Panc1 (cell line): ENCODE measurements at regions not wholly inside any gene's neighbourhood (a gene's known extent, or its start where the extent isn't known, plus 50 kb on each side); places are given as distances from the start of the nearest gene placed in this dataset.

ENCODE experiments used
- CTCF ChIP-seq: fragments of 450-650 bp; IDR thresholded peaks from 2 replicates; pipeline ENCODE4 v1.5.1; 2017; ENCODE audit warnings: mild to moderate bottlenecking
- POLR2AphosphoS5 ChIP-seq: IDR thresholded peaks from 2 replicates; pipeline ENCODE4 v1.6.1; 2012; ENCODE audit warnings: mild to moderate bottlenecking, low read depth, low read length, moderate library complexity

- TF ChIP-seq CTCF = no peak
- TF ChIP-seq POLR2AphosphoS5 = no peak
Observed at GRCh38 chr1:216843409-216843808, 120.2 kb upstream of the ESRRG start.
